ENCODE measurements at regions not wholly inside any gene's neighbourhood (a gene's known extent, or its start where the extent isn't known, plus 50 kb on each side); places are given as distances from the start of the nearest gene placed in this dataset.

GRCh38 chr11:92595052-92595451 lies 370.4 kb downstream of the FAT3 start:
- no peaks in the 10 kb centered on the region for H3K4me1 ChIP-seq (ENCODE audit: insufficient read depth, low read length)
- Mint-ChIP-seq H3K9me3 (no peaks in the 10 kb centered on the region), H3K27me3 (no peaks in the 10 kb centered on the region), H3K4me1 (ENCODE audit: low read depth) (no peaks in the 10 kb centered on the region), H3K4me3 (no peak overlapping the region), H3K36me3 (ENCODE audit: low read depth) (no peaks in the 10 kb centered on the region), H3K27ac (no peak overlapping the region)
- no peaks in the 10 kb centered on the region for H3K9me3 ChIP-seq (ENCODE audit: control insufficient read depth in 1 of 2, insufficient read depth in 1 of 2, low read length in 2 of 2)
- ATAC-seq (ENCODE audit: poor library complexity) (no peak), DNase-seq (no peak)
- intact Hi-C loops (cut with DNase I, micrococcal nuclease) = no loop called here
- no peaks in the 10 kb centered on the region for H3K27me3 ChIP-seq (ENCODE audit: control insufficient read depth in 1 of 2, insufficient read depth in 2 of 2, low read length in 2 of 2)
- ChIA-PET CTCF (no interaction called here), POLR2A (no interaction called here)
- no peak overlapping the region for H3K4me3 ChIP-seq (ENCODE audit: low read length)
- TF ChIP-seq CTCF (IDR thresholded peaks at IDR 0.05) = no peak
- no peak overlapping the region for H3K27ac ChIP-seq (ENCODE audit: low read depth in 1 of 2, low read length in 2 of 2)
- H3K36me3 ChIP-seq (ENCODE audit: insufficient read depth, low read length) = no peaks in the 10 kb centered on the region

- Mint-ChIP-seq H3K27ac (no peak overlapping the region), H3K4me1 (ENCODE audit: low read depth) (no peaks in the 10 kb centered on the region), H3K4me3 (no peak overlapping the region), H3K36me3 (ENCODE audit: low read depth) (no peaks in the 10 kb centered on the region), H3K9me3 (no peaks in the 10 kb centered on the region), H3K27me3 (no peaks in the 10 kb centered on the region)
- no peaks in the 10 kb centered on the region for H3K9me3 ChIP-seq (ENCODE audit: control insufficient read depth in 1 of 2, insufficient read depth in 1 of 2, low read length in 2 of 2)
- intact Hi-C loops (cut with DNase I, micrococcal nuclease) = no loop called here
- H3K27ac ChIP-seq (ENCODE audit: low read depth in 1 of 2, low read length in 2 of 2) = no peak overlapping the region
- TF ChIP-seq CTCF (IDR thresholded peaks at IDR 0.05) = no peak
- H3K4me1 ChIP-seq (ENCODE audit: insufficient read depth, low read length) = no peaks in the 10 kb centered on the region
- ChIA-PET POLR2A (no interaction called here), CTCF (no interaction called here)
- no peaks in the 10 kb centered on the region for H3K27me3 ChIP-seq (ENCODE audit: control insufficient read depth in 1 of 2, insufficient read depth in 2 of 2, low read length in 2 of 2)
- H3K36me3 ChIP-seq (ENCODE audit: insufficient read depth, low read length) = no peaks in the 10 kb centered on the region
- no peak for DNase-seq
- ATAC-seq (ENCODE audit: poor library complexity) = no peak
- H3K4me3 ChIP-seq (ENCODE audit: low read length) = no peak overlapping the region
Observed at GRCh38 chr11:92596596-92597317, 372.1 kb downstream of the FAT3 start.

GRCh38 chr11:92601048-92601447 lies 368.4 kb upstream of the MTNR1B start:
- H3K9me3 Mint-ChIP-seq = no peaks in the 10 kb centered on the region
- H3K27ac Mint-ChIP-seq = no peak overlapping the region
- DNase-seq (no peak), ATAC-seq (ENCODE audit: poor library complexity) (no peak)
- Histone ChIP-seq H3K27me3 (ENCODE audit: control insufficient read depth in 1 of 2, insufficient read depth in 2 of 2, low read length in 2 of 2) (no peaks in the 10 kb centered on the region), H3K27ac (ENCODE audit: low read depth in 1 of 2, low read length in 2 of 2) (no peak overlapping the region), H3K4me3 (ENCODE audit: low read length) (no peak overlapping the region), H3K9me3 (ENCODE audit: control insufficient read depth in 1 of 2, insufficient read depth in 1 of 2, low read length in 2 of 2) (no peaks in the 10 kb centered on the region), H3K36me3 (ENCODE audit: insufficient read depth, low read length) (no peaks in the 10 kb centered on the region), H3K4me1 (ENCODE audit: insufficient read depth, low read length) (no peaks in the 10 kb centered on the region)
- H3K27me3 Mint-ChIP-seq = no peaks in the 10 kb centered on the region
- ChIA-PET CTCF (no interaction called here), POLR2A (no interaction called here)
- intact Hi-C loops (cut with DNase I, micrococcal nuclease) = no loop called here
- no peaks in the 10 kb centered on the region for H3K4me1 Mint-ChIP-seq (ENCODE audit: low read depth)
- TF ChIP-seq CTCF (IDR thresholded peaks at IDR 0.05) = no peak
- no peak overlapping the region for H3K4me3 Mint-ChIP-seq
- no peaks in the 10 kb centered on the region for H3K36me3 Mint-ChIP-seq (ENCODE audit: low read depth)
